ENCODE measurements at regions not wholly inside any gene's neighbourhood (a gene's known extent, or its start where the extent isn't known, plus 50 kb on each side); places are given as distances from the start of the nearest gene placed in this dataset.

- ChIA-PET CTCF (no interaction called here), POLR2A (no interaction called here)
- BruUV-seq (replicated peaks), result no TSS peak
- intact Hi-C loops (cut with micrococcal nuclease; ENCODE audit: unreplicated experiment) (no loop called here), in situ Hi-C loops (cut with HindIII; ENCODE audit: low pct_unique_long_range_greater_than_20kb, low sequenced_read_pairs) (no loop called here)
- no peak for DNase-seq (ENCODE audit: low read depth, low spot score)
- Histone ChIP-seq H3K27me3 (ENCODE audit: control insufficient read depth, insufficient read depth, low read length) (no peaks in the 10 kb centered on the region), H3K36me3 (ENCODE audit: control insufficient read depth, insufficient read depth, low read length) (no peaks in the 10 kb centered on the region), H3K9me3 (ENCODE audit: control insufficient read depth, insufficient read depth, low read depth, low read length) (no peaks in the 10 kb centered on the region), H3K4me1 (ENCODE audit: control insufficient read depth, insufficient read depth, low read length) (no peaks in the 10 kb centered on the region), H3K27ac (ENCODE audit: low read length) (no peak overlapping the region), H3K4me3 (ENCODE audit: low read depth in 2 of 2, low read length in 2 of 2) (no peak overlapping the region)
- no peak for TF ChIP-seq SIN3A (IDR thresholded peaks at IDR 0.05; ENCODE audit: borderline replicate concordance, insufficient read depth, low read depth, low read length)
- no peak for TF ChIP-seq CTCF (IDR thresholded peaks at IDR 0.05)
- TF ChIP-seq POLR2AphosphoS5 (IDR thresholded peaks at IDR 0.05; ENCODE audit: low read depth, low read length), result no peak
- TF ChIP-seq REST (IDR thresholded peaks at IDR 0.05; ENCODE audit: insufficient read depth in 1 of 2, low read depth in 2 of 2, low read length in 1 of 2), result no peak
- no peak for TF ChIP-seq TCF7L2 (IDR thresholded peaks at IDR 0.05; ENCODE audit: low read depth, low read length)
- no peak for ATAC-seq
Observed at GRCh38 chr12:74049348-74049747, 488.3 kb upstream of the ATXN7L3B start.

GRCh38 chr12:74051848-74052247 is 485.8 kb upstream of the ATXN7L3B start:
- no peak for ATAC-seq
- intact Hi-C loops (cut with micrococcal nuclease; ENCODE audit: unreplicated experiment), result no loop called here
- in situ Hi-C loops (cut with HindIII; ENCODE audit: low pct_unique_long_range_greater_than_20kb, low sequenced_read_pairs), result no loop called here

More at GRCh38 chr12:74051848-74052247, 485.8 kb upstream of the ATXN7L3B start:
- no peak overlapping the region for H3K27ac ChIP-seq (ENCODE audit: low read length)
- no peaks in the 10 kb centered on the region for H3K27me3 ChIP-seq (ENCODE audit: control insufficient read depth, insufficient read depth, low read length)
- ChIA-PET POLR2A (no interaction called here), CTCF (no interaction called here)
- BruUV-seq (replicated peaks), result no TSS peak
- H3K9me3 ChIP-seq (ENCODE audit: control insufficient read depth, insufficient read depth, low read depth, low read length), result no peaks in the 10 kb centered on the region
- H3K4me1 ChIP-seq (ENCODE audit: control insufficient read depth, insufficient read depth, low read length), result no peaks in the 10 kb centered on the region
- H3K36me3 ChIP-seq (ENCODE audit: control insufficient read depth, insufficient read depth, low read length), result no peaks in the 10 kb centered on the region
- no peak overlapping the region for H3K4me3 ChIP-seq (ENCODE audit: low read depth in 2 of 2, low read length in 2 of 2)
- no peak for DNase-seq (ENCODE audit: low read depth, low spot score)
- TF ChIP-seq CTCF (IDR thresholded peaks at IDR 0.05) (no peak), TCF7L2 (IDR thresholded peaks at IDR 0.05; ENCODE audit: low read depth, low read length) (no peak), REST (IDR thresholded peaks at IDR 0.05; ENCODE audit: insufficient read depth in 1 of 2, low read depth in 2 of 2, low read length in 1 of 2) (no peak), POLR2AphosphoS5 (IDR thresholded peaks at IDR 0.05; ENCODE audit: low read depth, low read length) (no peak), SIN3A (IDR thresholded peaks at IDR 0.05; ENCODE audit: borderline replicate concordance, insufficient read depth, low read depth, low read length) (no peak)

Measured in Panc1 (cell line).